ENCODE measurements at regions not wholly inside any gene's neighbourhood (a gene's known extent, or its start where the extent isn't known, plus 50 kb on each side); places are given as distances from the start of the nearest gene placed in this dataset.

GRCh38 chr6:50945789-50946188 is 127.1 kb downstream of the TFAP2B start:
- no peaks in the 10 kb centered on the region for H3K9me3 ChIP-seq
- no peaks in the 10 kb centered on the region for H3K27me3 ChIP-seq
- H3K27ac ChIP-seq: no peak overlapping the region
- H3K36me3 ChIP-seq: no peaks in the 10 kb centered on the region
- intact Hi-C loops (cut with DNase I): no loop called here
- no peak for TF ChIP-seq POLR2AphosphoS5 (IDR thresholded peaks at IDR 0.05; ENCODE audit: insufficient read depth in 1 of 2, low read depth in 1 of 2)
- no peak for TF ChIP-seq POLR2A (IDR thresholded peaks at IDR 0.05)
- TF ChIP-seq CTCF (IDR thresholded peaks at IDR 0.05): no peak
- H3K4me3 ChIP-seq: no peak overlapping the region
- no peaks in the 10 kb centered on the region for H3K4me1 ChIP-seq
- DNase-seq (ENCODE audit: extremely low spot score in 2 of 2): no peak

GRCh38 chr6:50952092-50952907 is 133.6 kb downstream of the TFAP2B start:
- no peaks in the 10 kb centered on the region for H3K27me3 ChIP-seq
- no peaks in the 10 kb centered on the region for H3K9me3 ChIP-seq
- no peak for DNase-seq (ENCODE audit: extremely low spot score in 2 of 2)
- no peak for TF ChIP-seq CTCF (IDR thresholded peaks at IDR 0.05)
- TF ChIP-seq POLR2AphosphoS5 (IDR thresholded peaks at IDR 0.05; ENCODE audit: insufficient read depth in 1 of 2, low read depth in 1 of 2): no peak
- TF ChIP-seq POLR2A (IDR thresholded peaks at IDR 0.05): no peak
- intact Hi-C loops (cut with DNase I): no loop called here
- no peak overlapping the region for H3K4me3 ChIP-seq
- H3K27ac ChIP-seq: no peak overlapping the region
- no peaks in the 10 kb centered on the region for H3K36me3 ChIP-seq
- no peaks in the 10 kb centered on the region for H3K4me1 ChIP-seq

GRCh38 chr6:50956014-50956413 is 137.3 kb downstream of the TFAP2B start:
- TF ChIP-seq CTCF (IDR thresholded peaks at IDR 0.05) (no peak), POLR2A (IDR thresholded peaks at IDR 0.05) (no peak), POLR2AphosphoS5 (IDR thresholded peaks at IDR 0.05; ENCODE audit: insufficient read depth in 1 of 2, low read depth in 1 of 2) (no peak)
- H3K4me1 ChIP-seq: no peaks in the 10 kb centered on the region
- H3K36me3 ChIP-seq: no peaks in the 10 kb centered on the region
- no peaks in the 10 kb centered on the region for H3K27me3 ChIP-seq
- intact Hi-C loops (cut with DNase I): no loop called here
- H3K4me3 ChIP-seq: no peak overlapping the region
- H3K9me3 ChIP-seq: no peaks in the 10 kb centered on the region
- H3K27ac ChIP-seq: no peak overlapping the region
- DNase-seq (ENCODE audit: extremely low spot score in 2 of 2): no peak

- no peaks in the 10 kb centered on the region for H3K4me1 ChIP-seq
- no peaks in the 10 kb centered on the region for H3K9me3 ChIP-seq
- H3K36me3 ChIP-seq: no peaks in the 10 kb centered on the region
- intact Hi-C loops (cut with DNase I): no loop called here
- no peak for DNase-seq (ENCODE audit: extremely low spot score in 2 of 2)
- no peak overlapping the region for H3K27ac ChIP-seq
- TF ChIP-seq POLR2A (IDR thresholded peaks at IDR 0.05) (no peak), CTCF (IDR thresholded peaks at IDR 0.05) (no peak), POLR2AphosphoS5 (IDR thresholded peaks at IDR 0.05; ENCODE audit: insufficient read depth in 1 of 2, low read depth in 1 of 2) (no peak)
- no peak overlapping the region for H3K4me3 ChIP-seq
- no peaks in the 10 kb centered on the region for H3K27me3 ChIP-seq
Observed at GRCh38 chr6:50958148-50958697, 139.6 kb downstream of the TFAP2B start.

- Histone ChIP-seq H3K4me1 (no peaks in the 10 kb centered on the region), H3K27ac (no peak overlapping the region), H3K36me3 (no peaks in the 10 kb centered on the region), H3K9me3 (no peaks in the 10 kb centered on the region), H3K4me3 (no peak overlapping the region), H3K27me3 (no peaks in the 10 kb centered on the region)
- no peak for DNase-seq (ENCODE audit: extremely low spot score in 2 of 2)
- intact Hi-C loops (cut with DNase I): no loop called here
- no peak for TF ChIP-seq POLR2A (IDR thresholded peaks at IDR 0.05)
Observed at GRCh38 chr6:50959081-50959641, 140.5 kb downstream of the TFAP2B start.

Measured in vagina (tissue), 2 donors.